Inflammatory macrophage (primary cell): ENCODE measurements at regions not wholly inside any gene's neighbourhood (a gene's known extent, or its start where the extent isn't known, plus 50 kb on each side); places are given as distances from the start of the nearest gene placed in this dataset.
"Not testable (repeated sequence)": the region's sequence is repeated elsewhere in the genome, so short reads cannot be mapped to it uniquely, and the experiment has no call there.

Experiments
- DNase-seq, 2 donors: peaks; one replicate each; pipeline ENCODE4 v3.0.0-alpha.2; 2020 to 2022

- DNase-seq = no peak
Measured at GRCh38 chr3:34013818-34014570, 215.6 kb downstream of the PDCD6IP start.

DNA sequence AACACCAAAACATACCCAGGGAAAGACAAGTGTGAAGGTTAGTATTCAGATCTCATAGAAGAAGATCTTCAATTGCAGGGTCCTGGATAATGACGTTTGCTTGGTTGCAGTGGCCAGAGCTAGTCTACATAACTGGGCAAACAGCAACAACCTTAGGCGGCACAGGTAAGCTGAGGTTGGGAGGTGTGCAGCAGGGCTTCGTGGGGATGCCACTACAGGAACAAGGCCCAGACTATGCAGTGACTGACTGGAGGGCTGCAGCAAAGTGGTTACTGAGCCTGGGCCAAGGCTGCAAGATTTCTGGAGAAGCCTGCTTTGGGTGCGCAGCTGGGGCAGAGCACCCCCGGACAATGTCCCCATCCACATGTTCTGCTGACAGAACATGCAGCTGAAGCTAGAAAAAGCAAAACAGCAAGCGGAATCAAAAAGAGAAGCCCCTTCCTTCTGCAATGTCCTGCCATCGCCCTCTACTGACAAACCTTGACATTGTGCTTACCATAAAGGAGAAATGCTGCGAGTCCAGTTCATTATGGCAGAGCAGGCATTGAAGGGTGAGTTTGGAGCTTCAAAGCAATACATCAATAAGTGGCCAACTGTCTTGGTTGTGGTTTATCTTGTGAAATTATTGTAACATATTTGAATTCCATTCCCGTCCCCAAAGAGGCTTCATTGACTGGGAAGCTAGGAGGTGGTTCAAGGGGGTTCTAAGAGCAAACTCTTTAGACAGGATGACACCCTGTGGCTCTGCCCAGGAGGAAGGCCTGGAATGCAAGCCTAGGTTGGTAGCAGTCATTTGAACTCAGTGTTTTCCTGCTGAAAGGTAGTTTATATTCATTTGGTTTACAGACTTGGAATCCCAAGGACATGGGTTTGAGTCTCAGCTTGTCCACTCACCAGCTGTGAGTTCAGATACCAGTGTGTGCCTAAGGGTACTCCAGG is 217.0 kb downstream of the PDCD6IP start:
- no peak for DNase-seq

GRCh38 chr3:34016925-34017587 is 218.6 kb downstream of the PDCD6IP start:
- DNase-seq = peak; percentile 39 to 44

- no peak for DNase-seq
Measured at GRCh38 chr3:34017757-34018156, 219.3 kb downstream of the PDCD6IP start.

DNA sequence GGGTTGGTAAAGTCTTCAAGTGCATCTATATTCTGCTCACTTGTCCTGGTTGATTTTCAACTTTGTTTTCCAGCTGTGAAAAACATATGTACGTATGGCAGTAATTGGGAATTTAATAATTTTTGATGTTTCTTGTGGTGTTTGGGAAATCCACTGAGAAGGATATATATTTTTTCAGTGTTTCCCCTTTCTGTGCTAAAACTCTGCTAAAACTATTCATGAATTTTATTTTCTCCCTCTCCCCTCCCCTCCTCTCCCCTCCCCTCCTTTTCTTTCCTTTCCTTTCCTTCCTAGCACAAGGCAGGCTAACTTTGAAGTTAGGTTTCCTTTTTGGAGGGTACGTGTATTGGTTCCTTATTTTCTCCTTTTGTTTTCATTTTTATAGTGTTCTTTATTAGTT is 220.7 kb downstream of the PDCD6IP start:
- no peak for DNase-seq

GRCh38 chr3:34020170-34020569 is 221.7 kb downstream of the PDCD6IP start:
- no peak for DNase-seq

DNA sequence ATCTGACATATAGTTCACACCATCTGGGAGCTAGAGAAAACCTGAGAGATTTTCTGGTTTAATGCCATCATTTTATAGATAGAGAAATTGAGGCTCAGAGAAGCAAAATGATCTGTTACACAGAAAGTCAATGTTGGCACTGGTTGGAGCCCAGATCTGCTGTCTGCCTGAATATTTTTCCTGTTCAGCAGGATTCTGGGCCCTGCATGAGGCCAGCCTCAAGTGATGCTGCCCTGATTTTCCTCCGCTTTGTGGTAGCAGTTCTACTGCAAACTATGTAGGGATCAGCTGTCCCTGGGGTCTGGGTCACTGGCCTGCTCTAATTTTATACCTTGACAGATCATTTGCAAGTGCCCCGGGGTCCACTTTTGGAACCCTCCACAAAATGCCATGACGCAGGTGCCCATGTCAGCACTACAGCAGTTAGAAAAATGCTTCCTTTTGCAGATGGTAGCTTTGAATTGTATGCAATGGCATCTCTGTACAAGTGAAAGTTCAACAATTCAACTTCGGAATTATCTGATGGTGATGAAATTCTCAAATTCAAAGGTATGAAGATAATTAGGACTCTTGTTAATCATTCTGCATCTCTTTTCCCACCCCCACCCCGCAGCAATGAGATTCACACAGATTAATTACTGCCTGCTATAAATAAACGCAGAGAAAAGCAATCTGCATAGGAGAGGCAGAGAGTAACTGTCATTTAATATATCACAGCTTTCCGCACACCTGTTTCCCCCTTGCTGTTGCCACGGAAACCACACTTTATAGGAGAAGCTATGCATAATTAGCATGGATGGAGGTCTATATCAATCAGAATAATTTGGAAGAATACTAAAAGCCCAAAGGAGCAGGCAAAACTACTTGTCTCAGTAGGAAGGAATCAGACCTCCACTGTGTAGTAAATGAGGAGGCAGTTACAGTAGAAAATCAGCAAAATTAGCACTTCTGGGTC is 222.6 kb downstream of the PDCD6IP start:
- no peak for DNase-seq

GRCh38 chr3:34022147-34022546 is 223.7 kb downstream of the PDCD6IP start:
- no peak for DNase-seq

DNA sequence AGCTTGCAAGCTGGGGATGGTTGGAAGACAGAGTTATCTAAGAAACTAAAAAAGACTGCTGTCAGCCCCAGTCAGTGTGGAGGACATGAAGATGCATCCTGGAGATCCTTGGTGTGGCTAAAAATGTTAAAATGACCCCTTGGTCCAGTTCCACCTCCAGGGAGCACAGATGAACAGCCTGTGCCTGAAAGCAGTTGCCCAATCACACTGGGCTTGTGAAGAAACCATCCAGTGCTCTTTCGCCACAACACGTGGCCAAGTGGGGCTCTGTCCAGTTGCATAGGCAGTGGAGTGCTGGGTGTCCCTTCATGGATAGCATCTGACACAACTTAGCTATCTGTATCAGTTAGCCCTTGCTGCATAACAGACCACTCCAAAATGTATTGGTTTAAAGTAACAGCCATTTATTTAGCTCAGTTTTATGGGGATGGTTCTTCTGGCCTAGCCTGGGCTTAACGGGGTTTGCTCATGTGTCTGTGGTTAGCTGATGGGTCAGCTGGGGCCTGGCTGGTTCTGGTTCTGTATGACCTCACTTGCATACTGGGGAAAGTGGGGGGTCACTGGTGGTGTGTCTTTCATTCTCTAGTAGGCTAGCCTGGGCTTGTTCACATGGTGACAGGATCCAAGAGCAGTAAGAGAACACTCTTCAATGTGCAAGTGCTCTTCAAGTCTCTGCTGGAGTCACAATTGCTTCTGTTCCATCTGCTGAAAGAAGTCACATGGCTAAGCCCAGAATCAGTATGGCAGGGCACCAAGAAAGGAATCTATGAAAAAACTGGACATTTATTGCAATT is 226.2 kb downstream of the PDCD6IP start:
- DNase-seq = peak; percentile 42 to 49

DNA sequence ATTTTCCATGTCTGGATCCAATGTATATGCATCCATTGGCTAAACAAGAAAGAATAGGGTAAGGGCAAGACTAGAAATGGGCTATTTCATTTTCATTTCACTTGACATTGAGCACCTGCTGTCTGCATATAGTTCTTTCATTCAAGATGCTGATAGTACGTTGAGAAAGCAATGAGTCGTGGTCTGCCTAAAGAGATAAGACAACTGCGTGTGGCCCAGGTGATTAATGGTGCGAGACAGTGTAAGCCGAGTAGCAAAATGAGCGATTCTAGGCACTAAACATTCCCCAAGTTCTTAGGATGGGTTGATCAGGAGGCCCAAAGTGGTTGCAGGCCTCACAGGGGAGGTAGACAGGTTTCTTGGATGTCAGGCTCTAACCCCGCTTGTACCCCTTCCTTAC is 235.4 kb downstream of the PDCD6IP start:
- no peak for DNase-seq

- no peak for DNase-seq
Measured at GRCh38 chr3:34034840-34035239, 236.4 kb downstream of the PDCD6IP start.

GRCh38 chr3:34035775-34036174 is 237.3 kb downstream of the PDCD6IP start:
- peak in 1 of 2 donors; percentile 23 for DNase-seq

DNA sequence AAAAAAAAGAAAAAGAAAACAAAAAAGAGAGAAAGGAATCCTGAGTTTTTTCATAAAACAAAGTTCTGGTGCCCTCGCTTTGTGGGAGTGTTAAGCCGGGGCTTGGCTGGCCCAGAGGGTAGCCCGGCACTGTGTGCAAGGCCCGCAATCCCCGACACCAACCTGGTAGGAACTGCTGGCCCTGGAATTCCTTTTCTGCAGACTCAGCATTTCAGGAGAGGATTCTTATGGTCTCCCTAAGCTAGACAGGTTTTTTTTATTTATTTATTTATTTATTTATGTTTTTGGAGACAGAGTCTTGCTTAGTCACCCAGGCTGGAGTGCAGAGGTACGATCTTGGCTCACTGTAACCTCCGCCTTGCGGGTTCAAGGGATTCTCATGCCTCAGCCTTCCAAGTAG is 238.8 kb downstream of the PDCD6IP start:
- DNase-seq = no peak

GRCh38 chr3:34038131-34038530 is 239.7 kb downstream of the PDCD6IP start:
- no peak for DNase-seq

DNA sequence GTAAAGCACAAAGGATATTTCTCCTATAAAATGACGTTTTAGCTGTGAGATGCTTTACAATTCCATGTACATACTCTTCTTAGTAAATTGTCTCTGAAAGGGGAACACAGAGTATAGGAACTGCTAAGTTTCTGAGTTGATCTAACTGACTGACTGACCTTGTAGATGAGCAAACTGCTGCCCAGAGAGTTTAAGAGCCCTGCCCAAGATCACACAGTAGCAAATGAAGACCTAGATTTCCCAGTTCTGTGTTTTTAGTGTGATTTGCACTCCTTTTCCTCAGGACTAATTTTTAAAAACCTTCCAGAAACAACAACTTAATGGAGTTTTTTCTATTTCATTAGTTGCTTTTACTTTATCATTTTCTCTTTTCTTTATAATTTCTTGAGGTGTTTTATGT is 247.7 kb downstream of the PDCD6IP start:
- DNase-seq = no peak

DNA sequence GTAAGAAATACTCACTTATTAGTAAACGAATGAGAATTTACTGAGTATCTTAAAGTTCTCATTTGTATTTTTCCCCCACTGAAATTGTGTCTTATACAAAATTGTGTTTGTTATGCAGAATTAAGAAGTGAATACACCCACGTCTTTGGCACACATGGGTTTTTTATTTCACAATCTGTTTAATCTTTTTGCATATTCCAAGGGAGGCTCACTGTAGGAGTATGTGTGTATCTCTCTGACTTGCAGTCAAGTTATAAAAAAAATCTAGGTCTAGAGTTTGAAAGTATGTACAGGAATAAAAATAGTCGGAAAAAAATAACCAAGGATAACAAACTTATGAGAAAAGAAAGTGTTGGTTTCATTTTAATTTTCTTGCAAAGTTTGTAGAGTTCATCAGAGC is 255.2 kb downstream of the PDCD6IP start:
- DNase-seq = peak in 1 of 2 donors; percentile 5

DNA sequence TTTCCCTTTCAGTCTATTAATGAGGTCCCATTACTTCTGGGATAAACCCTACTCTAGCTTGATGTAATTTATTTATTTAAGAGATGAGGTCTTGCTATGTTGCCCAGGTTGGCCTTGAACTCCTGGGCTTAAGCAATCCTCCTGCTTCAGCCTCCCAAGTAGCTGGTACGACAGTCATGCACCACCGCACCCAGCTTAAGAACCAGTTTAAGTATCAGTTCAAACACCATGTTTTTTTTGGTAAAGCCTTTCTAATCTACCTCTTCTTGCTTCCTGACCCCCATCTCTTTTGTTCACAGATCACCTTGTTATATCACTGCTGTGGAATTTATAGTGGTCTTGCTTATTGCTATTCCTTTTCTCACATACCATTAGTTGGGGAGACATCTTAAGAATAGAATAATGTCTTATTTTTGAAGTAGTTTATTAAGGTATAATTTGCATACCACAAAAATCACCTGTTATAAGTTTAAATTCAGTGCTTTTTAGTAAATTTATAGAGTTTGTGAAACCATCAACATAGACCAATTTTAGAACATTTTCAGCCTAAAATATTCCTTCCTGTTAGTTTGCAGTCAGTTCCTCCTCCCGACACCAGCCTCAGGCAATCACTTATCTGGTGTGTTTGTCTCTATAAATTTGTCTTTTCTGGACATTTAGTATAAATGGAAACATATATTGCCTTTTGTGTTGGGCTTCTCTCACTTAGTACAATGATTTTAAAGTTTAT is 257.9 kb downstream of the PDCD6IP start:
- DNase-seq = no peak

DNA sequence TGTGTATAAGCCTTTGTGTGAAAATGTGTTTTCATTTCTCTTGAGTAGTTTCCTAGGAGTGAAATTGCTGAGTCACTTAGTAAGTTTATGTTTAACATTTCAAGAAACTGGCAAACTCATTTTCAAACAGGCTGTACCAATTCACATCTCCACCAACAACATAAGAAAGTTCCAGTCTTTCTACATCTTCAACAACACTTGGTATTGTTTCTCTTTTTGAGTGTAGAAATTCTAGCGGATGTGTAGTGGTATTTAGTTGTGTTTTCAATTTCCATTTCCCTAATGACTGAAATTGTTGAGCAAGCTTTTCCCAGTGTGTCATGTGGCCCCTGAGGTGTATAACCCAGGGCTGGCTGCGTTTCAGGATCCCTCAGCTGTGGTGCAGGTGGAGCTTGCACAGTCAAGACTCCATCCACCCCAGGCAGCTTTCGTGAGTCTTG is 258.5 kb downstream of the PDCD6IP start:
- no peak for DNase-seq

GRCh38 chr3:34060995-34061394 is 262.6 kb downstream of the PDCD6IP start:
- not testable (repeated sequence) for DNase-seq

GRCh38 chr3:34065901-34066300 is 267.5 kb downstream of the PDCD6IP start:
- no peak for DNase-seq
